Epidermal melanocyte (primary cell): ENCODE measurements at regions not wholly inside any gene's neighbourhood (a gene's known extent, or its start where the extent isn't known, plus 50 kb on each side); places are given as distances from the start of the nearest gene placed in this dataset.

Source experiments
- DNase-seq: peaks from one replicate; pipeline ENCODE4 v3.0.0; 2011; ENCODE audit warnings: low spot score; ENCODE audit not compliant: insufficient read length

DNA sequence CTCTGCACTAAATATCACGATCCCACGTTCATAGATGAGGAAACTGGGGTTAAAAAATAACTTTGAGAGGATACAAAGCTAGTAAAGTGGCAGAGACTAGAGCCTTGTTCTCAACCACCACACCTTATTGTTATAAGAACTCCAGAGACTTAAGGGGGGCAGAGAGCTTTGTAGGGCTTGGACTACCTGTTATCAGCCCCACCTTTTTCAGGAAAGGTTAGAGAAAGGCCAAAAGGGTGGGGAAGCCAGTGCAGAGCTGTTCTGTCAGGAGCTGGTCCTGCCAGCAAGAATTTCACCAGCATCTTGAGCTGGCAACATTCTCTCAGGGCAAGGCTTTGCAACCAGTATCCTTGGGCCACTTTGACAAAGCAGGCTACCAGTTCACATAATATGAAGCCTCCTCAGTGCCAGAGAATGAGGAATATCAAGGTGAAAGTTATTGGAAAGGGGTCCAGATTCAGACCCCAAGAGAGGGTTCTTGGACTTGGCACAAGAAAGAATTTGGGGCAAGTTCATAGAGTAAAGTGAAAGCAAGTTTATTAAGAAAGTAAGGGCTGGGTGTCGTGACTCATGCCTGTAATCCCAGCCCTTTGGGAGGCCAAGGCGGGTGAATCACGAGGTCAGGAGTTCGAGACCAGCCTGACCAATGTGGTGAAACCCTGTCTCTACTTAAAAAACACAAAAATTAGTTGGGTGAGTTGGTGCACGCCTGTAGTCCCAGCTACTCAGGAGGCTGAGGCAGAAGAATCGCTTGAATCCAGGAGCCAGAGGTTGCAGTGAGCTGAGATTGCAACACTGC, 66.2 kb upstream of the CLINT1 start:
- no peak for DNase-seq

DNA sequence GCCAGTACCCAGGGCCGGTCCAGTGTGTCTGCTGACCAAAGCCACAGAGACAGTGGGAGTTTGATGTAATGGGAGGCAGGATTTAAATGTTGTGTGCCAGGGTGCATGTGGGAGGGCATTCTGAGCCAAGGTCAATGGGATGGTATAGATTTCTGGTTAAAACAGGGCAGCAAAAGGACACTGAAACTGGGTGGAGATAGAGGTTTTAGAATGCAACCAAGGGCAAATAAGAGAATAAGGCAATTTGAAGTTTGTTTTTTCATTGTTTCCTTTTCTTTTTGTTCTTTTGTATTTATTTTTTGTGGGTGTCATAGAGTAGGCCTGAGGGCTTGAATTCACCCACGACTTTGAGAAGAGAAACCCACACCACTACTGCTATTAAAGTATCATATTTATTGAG, 65.5 kb upstream of the CLINT1 start:
- DNase-seq = no peak

DNA sequence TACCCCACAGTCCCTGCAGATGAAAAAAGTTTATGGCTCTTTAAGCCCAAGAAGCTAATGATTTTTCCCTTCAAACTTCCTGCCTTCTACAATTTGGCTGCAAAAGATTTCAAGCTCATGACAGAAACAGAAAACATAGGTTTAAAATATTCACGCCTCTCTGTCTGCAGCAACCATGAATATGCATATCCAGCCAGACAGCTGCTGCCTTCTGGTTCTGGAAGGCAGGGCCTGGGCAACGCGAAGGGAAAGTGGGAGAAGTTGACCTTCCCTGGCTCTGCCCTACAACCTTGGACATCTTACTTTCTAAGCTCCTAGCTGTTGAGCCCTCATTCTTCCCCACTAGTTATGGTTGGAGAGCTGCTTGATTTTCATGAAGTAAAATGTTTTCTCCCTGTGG, 64.8 kb upstream of the CLINT1 start:
- no peak for DNase-seq

DNA sequence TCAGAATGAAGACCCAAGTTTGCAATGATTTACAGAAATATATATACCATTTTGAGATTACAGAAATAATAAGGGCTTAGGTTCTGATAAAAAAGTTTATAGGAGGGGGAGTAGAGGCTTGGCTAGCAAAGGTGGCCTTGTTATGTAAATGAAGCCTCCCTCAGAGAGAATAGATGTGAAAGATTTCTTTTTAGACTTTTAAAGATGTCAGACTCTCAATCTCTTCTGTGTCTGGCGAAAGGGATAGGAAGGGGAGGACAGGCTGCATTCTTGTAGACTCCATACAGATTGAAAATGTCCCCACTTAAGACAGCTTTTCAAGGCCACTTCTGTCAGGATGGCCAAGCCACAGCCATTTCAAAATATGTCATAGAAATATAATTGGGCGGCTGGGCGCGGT, 63.1 kb upstream of the CLINT1 start:
- no peak for DNase-seq

DNA sequence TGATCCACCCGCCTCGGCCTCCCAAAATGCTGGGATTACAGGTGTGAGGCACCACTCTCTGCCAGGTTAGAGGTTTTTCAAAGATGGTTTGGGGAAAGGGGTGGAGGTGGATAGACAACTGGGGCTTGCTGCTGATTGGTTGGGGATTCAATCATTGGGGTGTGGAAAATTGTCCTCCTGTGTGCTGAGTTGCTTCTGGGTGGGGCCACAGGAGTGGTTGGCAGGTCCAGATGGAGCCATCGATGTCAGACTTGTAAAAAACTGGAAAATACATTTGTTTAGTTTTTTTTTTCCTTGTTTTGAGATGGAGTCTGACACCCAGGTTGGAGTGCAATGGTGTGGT, 61.9 kb upstream of the CLINT1 start:
- no peak for DNase-seq

DNA sequence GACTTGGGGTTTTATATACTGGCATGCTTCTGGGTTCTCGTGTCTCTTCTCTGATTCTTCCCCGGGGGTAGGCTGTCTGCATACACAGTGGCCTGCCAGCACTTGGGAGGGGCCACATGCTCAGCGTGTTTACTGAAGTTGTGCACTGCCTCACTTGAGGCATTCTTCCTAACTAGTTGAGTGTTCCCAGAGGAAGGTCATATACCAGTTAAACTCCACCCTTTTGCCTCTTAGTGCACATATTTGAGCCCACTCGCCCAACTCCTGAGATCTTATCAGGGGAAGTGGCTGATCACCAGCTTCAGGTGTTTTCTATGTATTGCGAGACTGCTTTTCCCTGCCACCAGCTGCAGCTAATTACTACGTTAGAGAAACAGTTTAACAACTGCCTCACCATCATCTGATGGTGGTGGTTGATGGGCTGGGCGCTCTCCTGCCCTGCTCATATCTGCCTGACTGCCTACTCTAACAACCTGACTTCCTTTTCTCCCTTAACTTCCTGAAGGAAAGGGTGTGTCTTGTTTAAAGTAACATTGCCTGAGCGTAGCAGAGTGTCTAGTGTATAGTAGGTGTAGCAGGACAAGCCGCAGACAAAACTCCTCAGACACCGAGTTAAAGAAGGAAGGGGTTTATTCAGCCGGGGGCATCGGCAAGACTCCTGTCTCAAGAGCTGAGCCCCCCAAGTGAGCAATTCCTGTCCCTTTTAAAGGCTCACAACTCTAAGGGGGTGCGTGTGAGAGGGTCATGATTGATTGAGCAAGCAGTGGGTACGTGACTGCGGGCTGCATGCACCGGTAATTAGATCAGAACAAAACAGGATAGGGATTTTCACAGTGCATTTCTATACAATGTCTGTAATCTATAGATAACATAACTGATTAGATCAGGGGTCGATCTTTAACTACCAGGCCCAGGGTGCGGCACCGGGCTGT, 60.1 kb upstream of the CLINT1 start:
- no peak for DNase-seq

DNA sequence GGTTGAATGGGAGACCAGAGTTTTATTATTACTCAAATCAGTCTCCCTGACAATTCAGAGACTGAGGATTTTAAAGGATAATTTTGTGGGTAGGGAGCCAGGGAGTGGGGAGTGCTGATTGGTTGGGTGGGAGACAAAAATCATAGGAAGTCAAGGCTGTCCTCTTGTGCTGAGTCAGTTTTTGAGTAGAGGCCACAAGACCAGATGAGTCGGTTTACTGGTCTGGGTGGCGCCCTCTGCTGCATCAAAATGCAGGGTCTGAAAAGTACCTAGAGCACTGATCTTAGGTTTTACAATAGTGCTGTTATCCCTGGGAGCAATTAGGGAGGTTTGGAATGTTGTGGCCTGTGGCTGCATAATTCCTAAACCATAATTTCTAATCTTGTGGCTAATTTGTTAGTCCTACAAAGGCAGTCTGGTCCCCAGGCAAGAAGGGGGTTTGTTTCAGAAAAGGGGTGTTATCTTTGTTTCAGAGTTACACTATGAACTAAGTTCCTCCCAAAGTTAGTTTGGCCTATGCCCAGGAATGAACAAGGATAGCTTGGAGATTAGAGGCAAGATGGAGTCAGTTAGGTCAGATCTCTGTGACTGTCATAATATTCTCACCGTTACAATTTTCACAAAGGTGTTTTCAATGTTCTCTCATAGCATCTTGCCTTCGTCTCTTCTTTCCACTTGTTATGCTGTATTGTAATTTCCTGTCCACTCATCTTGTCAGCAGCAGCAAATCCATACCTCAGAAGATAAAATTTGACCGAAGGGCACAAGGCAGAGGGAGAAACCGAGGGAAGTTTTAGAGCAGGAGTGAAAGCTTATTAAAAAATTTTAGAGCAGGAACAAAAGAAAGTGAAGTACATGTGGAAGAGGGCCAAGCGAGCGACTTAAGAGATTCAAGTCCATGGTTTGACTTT, 59.2 kb upstream of the CLINT1 start:
- DNase-seq = no peak

DNA sequence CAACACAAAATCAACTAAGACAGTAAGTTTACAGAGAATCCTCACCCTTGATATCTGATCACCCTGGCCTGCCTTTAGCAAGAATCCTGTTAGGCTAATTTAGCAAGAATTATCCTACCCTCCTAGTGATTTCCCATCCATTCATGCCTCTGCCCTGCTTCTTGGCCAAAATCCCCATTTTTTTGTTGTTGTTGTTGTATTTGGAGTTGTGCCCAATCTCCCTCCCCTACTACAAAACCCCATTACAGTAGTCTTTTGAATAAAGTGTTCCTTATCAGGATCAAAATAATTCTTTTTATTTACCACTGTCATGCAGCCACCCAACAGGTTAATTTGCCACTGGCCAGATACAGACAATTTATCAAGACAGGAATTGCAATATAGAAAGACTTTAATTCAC, 58.5 kb upstream of the CLINT1 start:
- no peak for DNase-seq

DNA sequence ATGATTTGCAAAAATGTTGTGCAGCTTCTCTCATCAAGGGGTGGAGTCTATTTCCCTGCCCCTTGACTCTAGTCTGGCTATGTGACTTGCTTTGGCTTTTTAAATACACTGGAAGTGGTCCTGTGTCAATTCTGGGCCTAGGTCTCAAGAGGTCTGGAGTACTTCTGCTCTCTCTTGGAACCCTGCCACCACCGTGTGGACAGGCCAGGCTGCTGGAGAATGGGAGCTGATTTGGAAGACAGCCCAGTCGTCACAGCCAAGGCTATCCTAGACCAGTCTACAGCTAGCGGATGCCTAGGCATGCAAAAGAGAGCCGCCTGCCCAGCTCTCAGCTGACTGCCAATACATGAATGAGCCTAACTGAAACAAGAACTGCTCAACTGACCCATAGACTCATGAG, 56.7 kb upstream of the CLINT1 start:
- DNase-seq = peak; percentile 72

DNA sequence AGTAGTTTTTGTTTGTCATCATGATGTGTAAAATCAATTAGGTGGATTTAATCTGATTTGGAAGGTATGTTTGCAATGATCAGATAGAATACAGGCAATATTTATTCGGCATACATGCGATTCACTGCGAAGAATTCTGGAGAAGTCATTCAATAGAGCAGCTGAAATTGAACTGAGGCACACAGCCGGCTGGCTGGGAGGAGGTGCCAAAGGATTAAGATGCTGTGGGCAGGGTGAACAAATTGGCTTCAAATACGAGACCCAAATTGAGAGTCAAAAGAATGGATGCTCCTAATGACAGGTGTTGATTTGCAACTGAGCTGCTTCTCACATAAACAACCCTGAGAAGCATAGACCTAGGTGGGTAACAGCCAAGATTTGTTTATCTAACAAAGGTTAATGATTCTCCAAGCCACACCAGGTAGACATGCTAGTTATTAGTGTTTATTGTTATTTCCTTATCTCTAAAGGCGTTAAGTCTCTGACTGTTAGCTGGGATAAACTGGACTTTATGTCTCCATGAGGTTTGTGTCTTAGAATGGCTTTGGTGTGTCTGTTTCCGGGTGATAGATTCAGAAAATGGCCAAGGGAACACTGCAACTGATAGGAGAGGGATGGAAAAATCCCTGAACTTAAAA, 55.3 kb upstream of the CLINT1 start:
- no peak for DNase-seq

DNA sequence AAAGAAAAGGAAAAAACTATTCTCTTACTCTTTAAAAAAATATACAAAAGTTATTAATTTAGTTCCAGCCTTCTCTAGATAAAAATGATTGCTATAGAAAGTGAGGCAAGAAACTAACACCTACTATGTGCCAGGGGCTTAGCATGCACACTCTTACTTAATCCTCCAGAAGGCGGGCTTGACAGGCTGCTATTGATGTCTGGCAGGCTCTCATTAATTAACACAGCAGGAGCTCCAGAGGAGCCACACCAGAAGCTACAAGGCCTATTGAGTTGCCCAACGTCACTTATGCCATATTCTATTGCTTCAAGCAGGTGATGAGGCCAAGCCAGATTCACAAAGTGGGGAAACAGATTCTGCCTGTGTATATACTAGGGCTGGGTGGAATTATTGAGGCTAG, 54.6 kb upstream of the CLINT1 start:
- no peak for DNase-seq

DNA sequence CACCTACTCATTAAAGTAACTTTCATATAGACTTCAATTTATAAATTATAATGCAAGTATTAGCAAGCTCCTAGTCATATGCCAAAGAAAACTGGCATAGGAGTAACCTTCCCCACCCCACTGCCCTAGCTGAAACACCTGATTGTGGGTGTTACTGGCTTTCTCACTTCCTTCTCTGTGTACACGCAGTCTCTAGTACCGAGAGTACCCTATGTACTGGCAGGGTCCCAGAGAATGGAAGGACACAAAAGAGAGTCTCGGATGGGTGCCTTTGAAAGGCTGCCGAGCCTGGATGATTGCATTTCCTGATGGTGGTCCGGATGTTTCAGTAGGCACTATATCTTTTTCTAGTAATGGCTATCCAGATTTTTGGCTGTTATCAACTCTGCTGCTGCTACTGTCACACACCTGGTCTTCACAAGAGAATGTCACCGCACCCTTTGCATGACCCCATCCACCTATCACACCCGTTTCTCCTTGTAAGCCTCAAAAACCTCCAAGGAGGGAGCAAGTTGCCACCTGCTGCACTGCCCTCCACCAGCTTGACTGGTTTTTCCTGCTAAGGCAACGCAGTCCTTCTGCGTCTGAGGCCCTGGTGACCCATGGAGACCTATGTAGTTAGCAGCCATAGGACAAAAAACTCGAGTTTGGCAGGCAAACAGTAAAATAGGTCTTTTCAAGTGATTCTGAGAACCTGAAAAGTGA, 53.8 kb upstream of the CLINT1 start:
- no peak for DNase-seq

DNA sequence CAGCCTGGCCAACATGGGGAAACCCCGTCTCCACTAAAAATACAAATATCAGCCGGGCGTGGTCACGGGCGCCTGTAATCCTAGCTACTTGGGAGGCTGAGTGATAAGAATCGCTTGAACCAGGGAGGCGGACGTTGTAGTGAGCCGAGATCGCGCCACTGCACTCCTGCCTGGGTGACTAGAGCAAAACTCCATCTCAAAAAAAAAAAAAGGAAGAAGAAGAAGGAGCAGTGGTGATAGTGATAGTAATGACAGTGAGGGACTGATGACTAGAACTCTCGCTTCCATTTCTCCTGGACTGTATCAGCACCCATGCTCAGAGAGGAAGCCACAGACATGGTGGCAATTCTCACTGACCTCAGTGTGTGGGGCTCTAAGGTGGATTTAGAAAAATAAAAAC, 52.6 kb upstream of the CLINT1 start:
- DNase-seq = no peak
